Vagina (tissue), 2 donors: ENCODE measurements at regions not wholly inside any gene's neighbourhood (a gene's known extent, or its start where the extent isn't known, plus 50 kb on each side); places are given as distances from the start of the nearest gene placed in this dataset.

Experiments used
- DNase-seq, 2 donors: peaks; one replicate each; pipeline ENCODE4 v3.0.0-alpha.2; 2017; ENCODE audit errors: extremely low spot score in 2 of 2
- H3K27ac ChIP-seq: fragments of 200-600 bp; sonication (generic); one replicate; pipeline ENCODE4 v1.5.1; 2019
- H3K27me3 ChIP-seq: fragments of 200-600 bp; sonication (generic); one replicate; pipeline ENCODE4 v1.5.1; 2019
- H3K36me3 ChIP-seq, 2 donors: fragments of 200-600 bp; sonication (generic); one replicate each; pipeline ENCODE4 v1.5.1; 2017 to 2019
- H3K4me1 ChIP-seq: fragments of 200-600 bp; sonication (generic); one replicate; pipeline ENCODE4 v1.5.1; 2019
- H3K4me3 ChIP-seq, 2 donors: fragments of 200-600 bp; sonication (generic); 1 replicate in 1 of 2; 2 replicates in 1 of 2; pipeline ENCODE4 v1.5.1; 2016 to 2019
- H3K9me3 ChIP-seq: fragments of 200-600 bp; sonication (generic); one replicate; pipeline ENCODE4 v1.5.1; 2019
- CTCF ChIP-seq, 3 experiments: fragments of 450-650 bp in 2 of 3; fragments of 200-600 bp in 1 of 3; sonication (generic) in 1 of 3; IDR thresholded peaks; one replicate each; pipeline ENCODE4 v1.5.1; 2017 to 2019; ENCODE audit warnings: antibody characterized with exemption in 3 of 3, mild to moderate bottlenecking in 2 of 3, moderate library complexity in 2 of 3
- POLR2A ChIP-seq, 2 donors: fragments of 450-650 bp; IDR thresholded peaks; one replicate each; pipeline ENCODE4 v1.6.1; 2017; ENCODE audit warnings: antibody characterized with exemption in 2 of 2, mild to moderate bottlenecking in 2 of 2, moderate library complexity in 2 of 2
- POLR2AphosphoS5 ChIP-seq, 2 donors: sonication (generic); formaldehyde crosslinking; IDR thresholded peaks; one replicate each; pipeline ENCODE4 v1.9.0; 2017; ENCODE audit warnings: antibody characterized with exemption in 2 of 2, mild to moderate bottlenecking in 2 of 2, low read depth in 1 of 2; ENCODE audit not compliant: insufficient read depth in 1 of 2
- intact Hi-C: fragments of 100-400 bp; cut with DNase I; formaldehyde crosslinking; loops from one replicate; pipeline ENCODE4 v1.15.1; 2023

- TF ChIP-seq POLR2A (IDR thresholded peaks at IDR 0.05) (no peak), POLR2AphosphoS5 (IDR thresholded peaks at IDR 0.05; ENCODE audit: insufficient read depth in 1 of 2, low read depth in 1 of 2) (no peak), CTCF (IDR thresholded peaks at IDR 0.05) (no peak)
- Histone ChIP-seq H3K4me1 (no peaks in the 10 kb centered on the region), H3K27me3 (no peaks in the 10 kb centered on the region), H3K36me3 (no peaks in the 10 kb centered on the region), H3K27ac (no peak overlapping the region), H3K4me3 (no peak overlapping the region), H3K9me3 (no peaks in the 10 kb centered on the region)
- intact Hi-C loops, result no loop called here
- DNase-seq, result no peak
These were observed 903.4 kb upstream of the GJE1 start for GRCh38 chr6:141229296-141229695.

- DNase-seq, result no peak
- Histone ChIP-seq H3K4me1 (no peaks in the 10 kb centered on the region), H3K36me3 (no peaks in the 10 kb centered on the region), H3K9me3 (no peaks in the 10 kb centered on the region), H3K4me3 (no peak overlapping the region), H3K27me3 (no peaks in the 10 kb centered on the region), H3K27ac (no peak overlapping the region)
- intact Hi-C loops, result no loop called here
- TF ChIP-seq CTCF (IDR thresholded peaks at IDR 0.05) (no peak), POLR2AphosphoS5 (IDR thresholded peaks at IDR 0.05; ENCODE audit: insufficient read depth in 1 of 2, low read depth in 1 of 2) (no peak), POLR2A (IDR thresholded peaks at IDR 0.05) (no peak)
These were observed 914.1 kb upstream of the GJE1 start for GRCh38 chr6:141218583-141218982.

GRCh38 chr6:141216726-141217125, 916.0 kb upstream of the GJE1 start:
- H3K36me3 ChIP-seq, result no peaks in the 10 kb centered on the region
- H3K27ac ChIP-seq, result no peak overlapping the region
- TF ChIP-seq CTCF (IDR thresholded peaks at IDR 0.05) (no peak), POLR2AphosphoS5 (IDR thresholded peaks at IDR 0.05; ENCODE audit: insufficient read depth in 1 of 2, low read depth in 1 of 2) (no peak), POLR2A (IDR thresholded peaks at IDR 0.05) (no peak)
- H3K4me1 ChIP-seq, result no peaks in the 10 kb centered on the region
- intact Hi-C loops, result no loop called here
- no peak for DNase-seq
- H3K9me3 ChIP-seq, result no peaks in the 10 kb centered on the region
- H3K27me3 ChIP-seq, result no peaks in the 10 kb centered on the region
- H3K4me3 ChIP-seq, result no peak overlapping the region

- TF ChIP-seq POLR2AphosphoS5 (IDR thresholded peaks at IDR 0.05; ENCODE audit: insufficient read depth in 1 of 2, low read depth in 1 of 2) (no peak), POLR2A (IDR thresholded peaks at IDR 0.05) (no peak), CTCF (IDR thresholded peaks at IDR 0.05) (no peak)
These were observed 920.4 kb upstream of the GJE1 start for GRCh38 chr6:141212296-141212695.

GRCh38 chr6:141211845-141212244, 920.9 kb upstream of the GJE1 start:
- H3K27me3 ChIP-seq, result no peaks in the 10 kb centered on the region
- H3K36me3 ChIP-seq, result no peaks in the 10 kb centered on the region
- H3K9me3 ChIP-seq, result no peaks in the 10 kb centered on the region
- no peak overlapping the region for H3K27ac ChIP-seq
- intact Hi-C loops, result no loop called here
- no peak for DNase-seq
- H3K4me3 ChIP-seq, result no peak overlapping the region
- no peaks in the 10 kb centered on the region for H3K4me1 ChIP-seq
- TF ChIP-seq POLR2A (IDR thresholded peaks at IDR 0.05) (no peak), CTCF (IDR thresholded peaks at IDR 0.05) (no peak), POLR2AphosphoS5 (IDR thresholded peaks at IDR 0.05; ENCODE audit: insufficient read depth in 1 of 2, low read depth in 1 of 2) (no peak)

More at GRCh38 chr6:141212296-141212695, 920.4 kb upstream of the GJE1 start:
- intact Hi-C loops, result no loop called here
- Histone ChIP-seq H3K27ac (no peak overlapping the region), H3K36me3 (no peaks in the 10 kb centered on the region), H3K9me3 (no peaks in the 10 kb centered on the region), H3K4me1 (no peaks in the 10 kb centered on the region), H3K4me3 (no peak overlapping the region), H3K27me3 (no peaks in the 10 kb centered on the region)
- DNase-seq, result no peak
